ENCODE measurements at regions not wholly inside any gene's neighbourhood (a gene's known extent, or its start where the extent isn't known, plus 50 kb on each side); places are given as distances from the start of the nearest gene placed in this dataset. TPM values are rescaled to one million over a fixed set of nuclear protein-coding genes. Genes with fewer than 3 reads are reported as not detected.

DNA sequence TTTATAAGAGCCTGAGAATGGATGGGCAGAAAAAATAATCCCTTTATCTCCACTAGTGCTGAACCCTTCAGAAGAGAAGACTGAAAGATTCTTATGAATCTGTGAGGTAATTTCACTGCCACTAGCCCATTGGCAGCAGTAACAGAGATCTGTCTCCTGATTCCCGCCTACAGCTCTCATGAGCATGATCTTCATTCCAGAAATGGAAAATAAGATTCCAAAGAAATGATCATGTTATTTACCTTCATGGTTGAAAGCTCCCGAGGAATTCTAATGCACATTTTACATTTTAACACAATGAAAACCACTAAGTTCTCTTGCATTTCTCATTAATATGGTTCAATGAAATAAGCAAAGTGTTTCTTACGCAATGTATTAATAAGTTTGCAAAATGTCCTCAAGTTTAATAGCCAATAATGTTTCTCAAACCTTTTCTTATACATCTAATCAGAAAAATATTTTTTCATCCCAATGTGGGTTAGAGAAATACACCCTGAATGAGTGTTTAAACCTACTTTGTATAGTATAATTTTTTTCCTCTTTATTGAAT is 905.6 kb downstream of the TMEM182 start:
- Histone ChIP-seq H4K91ac (ENCODE audit: low read depth, low read length, poor library complexity) (no peak overlapping the region), H3K23ac (ENCODE audit: low read depth, low read length, poor library complexity) (no peak overlapping the region)
- WGBS, 2 donors (ENCODE audit: extremely low coverage in 2 of 2, insufficient read length in 2 of 2, insufficient replicate concordance in 1 of 2) = no CpG with 5 or more reads among the region's 3 CpGs

DNA sequence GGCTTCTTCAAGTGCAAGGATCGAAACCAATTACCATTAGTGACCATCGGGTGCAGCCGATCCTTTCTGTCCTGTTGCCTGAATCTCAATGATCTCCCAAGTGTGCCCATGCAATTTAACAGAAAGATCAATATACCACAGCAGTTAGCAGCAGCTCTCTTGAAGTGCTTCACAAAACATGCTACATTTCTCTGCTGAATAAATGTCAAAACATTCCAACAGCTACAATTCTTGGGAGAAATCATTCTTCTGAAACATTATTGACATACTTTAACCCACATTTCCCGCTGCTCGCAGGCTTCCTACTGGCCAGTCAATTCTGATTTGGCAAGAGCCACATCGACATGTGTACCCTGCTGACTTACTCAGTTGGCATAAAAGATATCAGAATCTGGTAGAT is 907.7 kb downstream of the TMEM182 start:
- Histone ChIP-seq H3K79me1 (ENCODE audit: low read depth, low read length) (no peaks in the 10 kb centered on the region), H3K27ac (replicated peaks; ENCODE audit: low read length) (no peak overlapping the region), H3K18ac (ENCODE audit: low read length) (no peak overlapping the region), H3K4me2 (ENCODE audit: insufficient read depth, low read length, poor library complexity, severe bottlenecking) (no peak overlapping the region), H2BK12ac (ENCODE audit: low read length) (no peak overlapping the region), H2BK120ac (ENCODE audit: low read depth, low read length) (no peak overlapping the region), H2AFZ (ENCODE audit: low read length) (peak overlapping the region; percentile 33), H4K91ac (ENCODE audit: low read depth, low read length, poor library complexity) (no peak overlapping the region), H3K9me3 (replicated peaks in 1 of 2; ENCODE audit: control insufficient read depth in 2 of 2, insufficient read depth in 1 of 2, low read depth in 1 of 2, low read length in 2 of 2) (peaks cover 0 to 4% of the 10 kb centered on the region in 2 donors), H2BK5ac (ENCODE audit: low read length) (no peak overlapping the region), H3K4me1 (ENCODE audit: control insufficient read depth in 2 of 2, insufficient read depth in 1 of 2, low read depth in 1 of 2, low read length in 2 of 2) (peaks cover 0 to 2% of the 10 kb centered on the region in 2 donors), H2AK5ac (ENCODE audit: low read depth, low read length) (no peak overlapping the region), H4K8ac (ENCODE audit: low read depth, low read length) (no peak overlapping the region), H3K23ac (ENCODE audit: low read depth, low read length, poor library complexity) (no peak overlapping the region), H3K14ac (ENCODE audit: low read length) (no peak overlapping the region), H2BK15ac (ENCODE audit: low read length) (no peak overlapping the region), H3K4ac (ENCODE audit: low read length) (no peak overlapping the region), H3K27me3 (ENCODE audit: control insufficient read depth in 3 of 3, insufficient read depth in 3 of 3, low read depth in 1 of 3, low read length in 3 of 3) (no peaks in the 10 kb centered on the region), H3K36me3 (replicated peaks in 1 of 2; ENCODE audit: control insufficient read depth in 2 of 2, insufficient read depth in 2 of 2, low read length in 2 of 2) (no peaks in the 10 kb centered on the region), H3K4me3 (ENCODE audit: low read length in 2 of 2) (no peak overlapping the region), H3K9ac (ENCODE audit: low read depth, low read length, poor library complexity) (no peak overlapping the region)
- no CpG with 5 or more reads among the region's 6 CpGs for WGBS, 2 donors (ENCODE audit: extremely low coverage in 2 of 2, insufficient read length in 2 of 2, insufficient replicate concordance in 1 of 2)
- DNase-seq (ENCODE audit: low spot score) = no peak

More for the DNA sequence above, 905.6 kb downstream of the TMEM182 start:
- Histone ChIP-seq H2AK5ac (ENCODE audit: low read depth, low read length) (no peak overlapping the region), H3K4ac (ENCODE audit: low read length) (no peak overlapping the region), H3K9me3 (replicated peaks in 1 of 2; ENCODE audit: control insufficient read depth in 2 of 2, insufficient read depth in 1 of 2, low read depth in 1 of 2, low read length in 2 of 2) (no peaks in the 10 kb centered on the region), H3K14ac (ENCODE audit: low read length) (no peak overlapping the region), H4K8ac (ENCODE audit: low read depth, low read length) (no peak overlapping the region), H3K36me3 (replicated peaks in 1 of 2; ENCODE audit: control insufficient read depth in 2 of 2, insufficient read depth in 2 of 2, low read length in 2 of 2) (no peaks in the 10 kb centered on the region), H3K9ac (ENCODE audit: low read depth, low read length, poor library complexity) (no peak overlapping the region), H2AFZ (ENCODE audit: low read length) (peak overlapping the region; percentile 20), H3K4me1 (ENCODE audit: control insufficient read depth in 2 of 2, insufficient read depth in 1 of 2, low read depth in 1 of 2, low read length in 2 of 2) (no peaks in the 10 kb centered on the region), H2BK15ac (ENCODE audit: low read length) (no peak overlapping the region), H3K4me2 (ENCODE audit: insufficient read depth, low read length, poor library complexity, severe bottlenecking) (no peak overlapping the region), H3K27ac (replicated peaks; ENCODE audit: low read length) (no peak overlapping the region), H3K27me3 (ENCODE audit: control insufficient read depth in 3 of 3, insufficient read depth in 3 of 3, low read depth in 1 of 3, low read length in 3 of 3) (no peaks in the 10 kb centered on the region), H3K4me3 (ENCODE audit: low read length in 2 of 2) (no peak overlapping the region), H2BK12ac (ENCODE audit: low read length) (no peak overlapping the region), H3K79me1 (ENCODE audit: low read depth, low read length) (no peaks in the 10 kb centered on the region), H2BK120ac (ENCODE audit: low read depth, low read length) (no peak overlapping the region), H3K18ac (ENCODE audit: low read length) (no peak overlapping the region), H2BK5ac (ENCODE audit: low read length) (no peak overlapping the region)
- DNase-seq (ENCODE audit: low spot score) = no peak

Small RNAs in the stretch of these regions (small RNA-seq; reads per million reads assigned to genes)
- gene AC010881.1 (ENCODE audit: insufficient read depth) (not detected), gene AC018880.2 (ENCODE audit: insufficient read depth) (not detected)

All from neuronal stem cell (in vitro differentiated cells).